ENCODE measurements at regions not wholly inside any gene's neighbourhood (a gene's known extent, or its start where the extent isn't known, plus 50 kb on each side); places are given as distances from the start of the nearest gene placed in this dataset.

- Histone ChIP-seq H3K4me3 (ENCODE audit: low read depth in 1 of 2, low read length in 2 of 2) (no peak overlapping the region), H3K9me3 (ENCODE audit: insufficient read depth, low read length, severe bottlenecking) (no peaks in the 10 kb centered on the region), H3K4me2 (ENCODE audit: insufficient read depth, low read length) (no peak overlapping the region), H3K27me3 (ENCODE audit: insufficient read depth, low read length, poor library complexity) (no peaks in the 10 kb centered on the region), H2AFZ (ENCODE audit: low read depth, low read length) (no peak overlapping the region), H4K20me1 (ENCODE audit: insufficient read depth, low read length) (no peaks in the 10 kb centered on the region), H3K36me3 (ENCODE audit: insufficient read depth, low read length) (no peaks in the 10 kb centered on the region), H3K4me1 (ENCODE audit: insufficient read depth, low read length) (no peaks in the 10 kb centered on the region), H3K9ac (ENCODE audit: low read depth, low read length) (no peak overlapping the region), H3K27ac (ENCODE audit: low read length) (no peak overlapping the region), H3K79me2 (ENCODE audit: insufficient read depth, low read length) (no peaks in the 10 kb centered on the region)
- no peak for DNase-seq
- ATAC-seq (ENCODE audit: insufficient read depth, low read depth) = no peak
- TF ChIP-seq EZH2 (IDR thresholded peaks at IDR 0.05; ENCODE audit: borderline replicate concordance, low read depth, low read length, severe bottlenecking) = no peak
Observed at GRCh38 chr2:58794103-58794502, 553.0 kb upstream of the FANCL start.

GRCh38 chr2:58788402-58788801, 547.3 kb upstream of the FANCL start:
- ATAC-seq (ENCODE audit: insufficient read depth, low read depth) = no peak
- no peak overlapping the region for H3K4me2 ChIP-seq (ENCODE audit: insufficient read depth, low read length)

GRCh38 chr2:58770846-58771245, 529.7 kb upstream of the FANCL start:
- Histone ChIP-seq H3K4me1 (ENCODE audit: insufficient read depth, low read length) (no peaks in the 10 kb centered on the region), H3K4me2 (ENCODE audit: insufficient read depth, low read length) (no peak overlapping the region), H4K20me1 (ENCODE audit: insufficient read depth, low read length) (no peaks in the 10 kb centered on the region), H3K36me3 (ENCODE audit: insufficient read depth, low read length) (no peaks in the 10 kb centered on the region), H3K27ac (ENCODE audit: low read length) (no peak overlapping the region), H3K9me3 (ENCODE audit: insufficient read depth, low read length, severe bottlenecking) (no peaks in the 10 kb centered on the region), H3K79me2 (ENCODE audit: insufficient read depth, low read length) (no peaks in the 10 kb centered on the region), H3K4me3 (ENCODE audit: low read depth in 1 of 2, low read length in 2 of 2) (no peak overlapping the region), H2AFZ (ENCODE audit: low read depth, low read length) (no peak overlapping the region), H3K9ac (ENCODE audit: low read depth, low read length) (no peak overlapping the region), H3K27me3 (ENCODE audit: insufficient read depth, low read length, poor library complexity) (peaks cover 16% of the 10 kb centered on the region)
- ATAC-seq (ENCODE audit: insufficient read depth, low read depth) (no peak), DNase-seq (no peak)
- TF ChIP-seq CTCF (IDR thresholded peaks at IDR 0.05; ENCODE audit: borderline replicate concordance, extremely low read depth, low read length, poor library complexity, severe bottlenecking) = no peak
- TF ChIP-seq EZH2 (IDR thresholded peaks at IDR 0.05; ENCODE audit: borderline replicate concordance, low read depth, low read length, severe bottlenecking) = no peak

More at GRCh38 chr2:58788402-58788801, 547.3 kb upstream of the FANCL start:
- Histone ChIP-seq H3K4me1 (ENCODE audit: insufficient read depth, low read length) (no peaks in the 10 kb centered on the region), H3K79me2 (ENCODE audit: insufficient read depth, low read length) (no peaks in the 10 kb centered on the region), H3K9ac (ENCODE audit: low read depth, low read length) (no peak overlapping the region), H3K27ac (ENCODE audit: low read length) (no peak overlapping the region), H3K9me3 (ENCODE audit: insufficient read depth, low read length, severe bottlenecking) (no peaks in the 10 kb centered on the region), H3K4me3 (ENCODE audit: low read depth in 1 of 2, low read length in 2 of 2) (no peak overlapping the region), H3K36me3 (ENCODE audit: insufficient read depth, low read length) (no peaks in the 10 kb centered on the region), H2AFZ (ENCODE audit: low read depth, low read length) (no peak overlapping the region), H4K20me1 (ENCODE audit: insufficient read depth, low read length) (no peaks in the 10 kb centered on the region), H3K27me3 (ENCODE audit: insufficient read depth, low read length, poor library complexity) (no peaks in the 10 kb centered on the region)
- no peak for DNase-seq
- TF ChIP-seq CTCF (IDR thresholded peaks at IDR 0.05; ENCODE audit: borderline replicate concordance, extremely low read depth, low read length, poor library complexity, severe bottlenecking) (no peak), EZH2 (IDR thresholded peaks at IDR 0.05; ENCODE audit: borderline replicate concordance, low read depth, low read length, severe bottlenecking) (no peak)

GRCh38 chr2:58769864-58770234, 528.7 kb upstream of the FANCL start:
- ATAC-seq (ENCODE audit: insufficient read depth, low read depth) (no peak), DNase-seq (no peak)
- no peaks in the 10 kb centered on the region for H3K9me3 ChIP-seq (ENCODE audit: insufficient read depth, low read length, severe bottlenecking)
- no peak overlapping the region for H3K9ac ChIP-seq (ENCODE audit: low read depth, low read length)
- H3K4me1 ChIP-seq (ENCODE audit: insufficient read depth, low read length) = peaks cover under 1% of the 10 kb centered on the region; the same call in 1 of the 2 replicates
- H2AFZ ChIP-seq (ENCODE audit: low read depth, low read length) = no peak overlapping the region
- no peak for TF ChIP-seq EZH2 (IDR thresholded peaks at IDR 0.05; ENCODE audit: borderline replicate concordance, low read depth, low read length, severe bottlenecking)
- no peak for TF ChIP-seq CTCF (IDR thresholded peaks at IDR 0.05; ENCODE audit: borderline replicate concordance, extremely low read depth, low read length, poor library complexity, severe bottlenecking)
- H3K4me2 ChIP-seq (ENCODE audit: insufficient read depth, low read length) = no peak overlapping the region
- H3K79me2 ChIP-seq (ENCODE audit: insufficient read depth, low read length) = no peaks in the 10 kb centered on the region
- H3K27me3 ChIP-seq (ENCODE audit: insufficient read depth, low read length, poor library complexity) = peaks cover 16% of the 10 kb centered on the region
- no peak overlapping the region for H3K4me3 ChIP-seq (ENCODE audit: low read depth in 1 of 2, low read length in 2 of 2)
- H3K27ac ChIP-seq (ENCODE audit: low read length) = no peak overlapping the region
- no peaks in the 10 kb centered on the region for H3K36me3 ChIP-seq (ENCODE audit: insufficient read depth, low read length)
- H4K20me1 ChIP-seq (ENCODE audit: insufficient read depth, low read length) = no peaks in the 10 kb centered on the region
